HG03097 (cell line): ENCODE measurements at regions not wholly inside any gene's neighbourhood (a gene's known extent, or its start where the extent isn't known, plus 50 kb on each side); places are given as distances from the start of the nearest gene placed in this dataset.

Experiments used
- ATAC-seq: cut with Tn5 transposase; IDR thresholded peaks from one replicate; pipeline ENCODE4 v1.9.1; 2021; ENCODE audit not compliant: unreplicated experiment, low FRiP score

DNA sequence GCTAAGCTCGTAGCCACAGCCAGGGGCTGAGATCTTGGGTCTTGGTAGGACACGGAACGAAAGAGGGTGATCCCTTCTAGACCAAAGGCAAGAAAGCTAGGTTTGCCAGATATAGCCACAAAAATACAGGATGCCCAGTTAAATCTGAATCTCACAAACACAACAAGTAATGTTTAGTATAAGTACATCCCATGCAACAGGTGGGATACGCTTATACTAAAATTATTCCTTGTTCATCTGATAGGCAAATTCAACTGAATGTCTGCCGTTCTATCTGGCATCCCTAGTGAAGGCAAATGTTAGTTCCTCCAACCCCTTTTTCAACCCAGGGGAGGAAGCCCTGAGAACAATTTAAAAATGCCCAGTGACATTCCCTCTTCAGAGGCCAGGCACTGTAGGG lies 131.1 kb upstream of the MGMT start:
- no peak for ATAC-seq

DNA sequence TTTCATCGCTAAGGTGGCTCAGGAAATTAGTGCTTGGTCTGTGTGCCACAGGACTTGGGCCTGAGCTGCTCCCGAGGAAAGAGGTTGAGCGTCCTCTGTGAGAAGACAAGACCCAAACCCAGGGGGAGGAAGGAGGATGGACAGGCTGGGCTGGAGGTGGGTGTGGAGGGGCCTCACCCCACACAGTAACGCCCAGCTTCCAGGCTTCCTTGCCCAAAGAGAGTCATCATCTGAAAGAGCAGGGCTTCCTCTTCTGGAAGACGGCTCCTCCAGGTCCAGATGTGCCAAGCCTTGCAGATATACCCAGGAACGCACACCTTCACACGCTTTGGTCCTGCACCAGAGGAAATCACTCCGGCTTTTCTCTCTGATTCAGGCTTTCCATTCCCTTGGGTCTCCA lies 127.8 kb upstream of the MGMT start:
- no peak for ATAC-seq

DNA sequence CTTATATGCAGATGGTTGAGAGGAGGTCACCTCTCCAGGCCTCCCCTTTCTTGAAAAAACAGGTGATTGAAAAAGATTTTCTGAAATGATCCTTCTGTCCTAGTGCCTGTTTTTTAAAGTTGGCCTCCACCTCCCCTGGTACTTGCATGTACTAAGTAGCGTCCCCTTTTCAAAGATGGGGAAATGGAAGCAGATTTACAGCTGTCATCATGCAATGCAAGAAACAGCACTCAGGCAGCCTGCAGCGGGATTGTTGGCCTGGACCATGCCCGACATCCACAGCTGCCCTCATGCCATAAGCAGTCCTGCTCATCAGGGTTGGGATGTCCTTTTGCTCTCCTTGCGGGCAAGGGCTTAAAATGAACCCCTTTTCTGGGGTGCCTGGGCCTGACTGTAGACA lies 127.2 kb upstream of the MGMT start:
- no peak for ATAC-seq

DNA sequence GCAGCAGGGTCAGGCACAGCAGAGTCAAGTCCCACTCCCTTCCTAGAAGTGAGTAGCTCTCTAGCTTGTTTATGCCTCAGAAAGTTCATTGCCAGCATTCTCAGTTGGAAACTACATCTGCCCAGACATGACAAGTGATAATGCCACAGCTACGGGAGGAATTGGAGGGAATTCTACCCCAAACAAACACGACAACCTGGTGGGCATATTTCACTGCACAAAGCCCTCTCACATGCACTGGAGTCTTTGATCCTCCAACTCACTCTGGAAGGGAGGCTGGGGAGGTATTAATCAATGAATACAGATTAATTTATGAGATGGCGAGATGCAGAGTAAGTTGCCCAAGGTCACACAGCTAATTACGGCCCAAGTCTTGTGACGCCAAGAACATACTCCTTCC lies 126.0 kb upstream of the MGMT start:
- ATAC-seq = no peak

DNA sequence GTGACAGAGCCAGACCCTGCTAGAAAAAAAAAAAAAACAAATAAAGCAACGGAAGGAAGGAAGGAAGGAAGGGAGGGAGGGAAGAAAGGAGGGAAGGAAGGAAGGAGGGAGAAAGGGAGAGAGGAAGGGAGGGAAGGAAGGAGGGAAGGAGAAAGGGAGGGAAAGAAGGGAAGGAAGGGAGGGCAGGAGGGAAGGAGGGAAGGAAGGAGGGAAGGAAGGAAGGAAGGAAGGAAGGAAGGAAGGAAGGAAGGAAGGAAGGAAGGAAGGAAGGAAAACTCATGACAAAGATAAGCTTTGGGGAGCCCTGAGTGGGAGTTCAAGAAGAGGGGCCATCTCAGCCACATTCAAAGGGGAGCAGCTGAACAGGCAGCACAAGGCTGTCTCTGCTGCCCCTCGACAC lies 124.7 kb upstream of the MGMT start:
- no peak for ATAC-seq

DNA sequence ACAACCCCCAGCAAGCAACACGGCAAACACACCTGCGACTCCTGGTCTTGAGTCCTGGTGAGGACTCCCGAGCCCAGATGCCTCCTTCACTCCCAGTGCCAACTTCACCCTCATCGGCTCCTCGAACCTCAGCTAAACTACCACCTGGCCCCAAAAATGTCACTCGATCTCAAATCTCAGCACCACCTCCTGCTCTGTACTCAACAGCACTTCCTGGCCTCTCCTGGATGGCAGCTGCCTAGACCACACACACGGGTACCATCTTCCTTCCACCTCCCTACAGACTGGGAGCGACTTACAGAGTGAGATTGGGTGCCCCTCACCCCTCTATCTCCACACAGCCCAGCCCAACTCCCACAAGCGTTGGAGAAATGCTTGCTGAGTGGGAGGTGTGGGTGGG lies 123.9 kb upstream of the MGMT start:
- no peak for ATAC-seq

DNA sequence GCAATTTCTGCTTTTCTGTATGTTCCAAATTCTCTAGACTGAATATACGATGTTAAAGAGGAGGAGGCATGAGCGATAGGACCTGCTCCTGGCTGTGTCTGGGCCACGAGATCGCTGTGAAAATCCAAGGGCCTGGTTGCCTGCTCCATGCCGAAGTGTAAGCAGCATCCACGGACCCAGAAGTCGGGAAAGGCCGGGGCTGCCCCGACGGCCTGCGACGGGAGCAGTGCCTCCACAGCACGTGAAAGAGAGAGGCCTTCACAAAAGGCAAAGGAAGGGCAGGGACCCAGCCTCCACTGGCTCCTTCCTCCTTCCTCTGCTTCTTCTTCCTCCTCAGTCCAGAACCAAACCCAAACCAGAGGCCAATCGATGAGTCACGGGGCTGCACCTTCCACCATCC lies 122.9 kb upstream of the MGMT start:
- no peak for ATAC-seq

DNA sequence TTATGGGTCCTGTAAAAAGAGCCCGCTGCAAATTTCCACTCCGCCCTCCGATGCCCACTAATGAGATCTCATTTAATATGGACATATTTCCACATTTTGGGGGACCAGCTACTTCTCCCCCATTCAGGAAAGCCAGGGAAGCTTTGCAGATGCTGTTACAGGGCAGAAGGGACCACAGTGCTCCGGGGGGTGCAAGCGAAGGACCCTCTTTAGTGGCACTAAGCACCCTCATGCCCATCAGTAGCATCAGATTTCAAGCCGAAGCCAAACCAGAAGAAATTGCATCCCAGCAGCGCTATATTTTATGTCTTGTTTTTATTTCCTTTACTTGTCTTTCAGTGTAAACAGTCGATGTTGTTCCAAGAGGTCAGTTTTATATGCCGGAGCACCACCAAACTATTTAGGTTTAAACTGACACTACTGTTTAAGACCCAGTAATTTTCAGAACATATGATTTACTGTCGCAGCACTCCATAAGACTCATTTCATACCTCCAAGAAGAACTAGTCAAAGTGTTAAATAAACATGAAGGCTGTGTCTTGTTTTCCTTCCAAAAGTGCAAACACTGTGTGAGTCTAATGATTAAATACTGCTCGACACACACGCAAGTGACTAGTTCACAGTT lies 122.2 kb upstream of the MGMT start:
- no peak for ATAC-seq

DNA sequence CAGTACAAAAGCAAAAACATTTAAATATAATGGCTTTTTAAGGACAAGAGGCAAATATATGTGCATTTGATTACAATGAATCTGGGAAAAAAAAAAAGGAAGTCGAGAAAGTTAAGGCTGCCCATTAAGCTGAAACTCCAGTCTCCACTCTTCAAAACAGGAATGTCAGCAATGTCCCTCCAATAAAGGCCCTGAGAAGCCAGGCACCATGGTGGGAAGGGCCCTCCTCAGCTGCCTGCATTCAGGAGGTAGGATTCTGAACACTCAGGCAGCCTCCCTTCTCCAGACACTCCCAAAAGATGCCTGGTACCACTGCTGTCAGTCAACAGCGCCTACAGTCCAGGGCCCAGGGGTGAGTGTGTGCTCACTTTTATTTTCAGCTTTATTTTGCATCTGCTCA lies 121.3 kb upstream of the MGMT start:
- ATAC-seq = no peak

DNA sequence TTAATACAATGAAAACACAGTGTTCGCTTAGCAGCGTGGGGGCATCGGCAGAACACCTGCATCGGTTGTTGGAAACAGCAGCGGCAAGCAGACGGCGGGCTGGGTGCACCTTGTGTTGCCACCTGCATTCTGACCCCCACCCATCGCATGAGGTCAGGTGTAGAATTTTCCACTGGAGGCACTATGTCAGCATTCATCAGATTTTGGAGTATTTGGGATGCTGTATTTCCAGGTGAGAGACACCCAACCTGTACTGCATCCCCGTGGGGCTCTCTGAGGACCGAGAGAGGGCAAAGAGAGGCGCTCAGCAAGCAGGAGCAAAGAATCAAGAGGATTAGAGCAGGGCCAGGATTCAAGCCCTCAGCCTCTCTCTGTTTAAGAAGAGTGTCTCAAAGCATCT lies 116.4 kb upstream of the MGMT start:
- ATAC-seq = no peak

DNA sequence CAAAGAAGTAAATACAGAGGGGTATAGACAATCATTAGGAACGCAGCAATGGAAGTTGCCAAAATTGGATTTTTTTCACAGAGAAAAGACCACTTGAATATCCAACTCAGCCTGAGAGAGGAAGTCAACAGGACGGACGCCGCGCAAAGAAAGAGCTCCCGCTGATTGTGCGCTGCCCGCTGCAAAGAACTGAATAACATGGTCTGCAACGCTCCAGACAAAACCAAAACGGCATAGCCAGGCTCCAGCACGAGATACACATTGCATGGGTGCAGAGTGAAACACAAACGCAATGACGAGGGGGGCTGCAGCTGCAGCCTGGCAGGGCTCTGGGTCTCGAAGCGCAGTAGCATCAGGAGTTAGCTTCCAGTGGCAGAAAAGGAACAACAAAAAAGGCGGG lies 113.9 kb upstream of the MGMT start:
- no peak for ATAC-seq

DNA sequence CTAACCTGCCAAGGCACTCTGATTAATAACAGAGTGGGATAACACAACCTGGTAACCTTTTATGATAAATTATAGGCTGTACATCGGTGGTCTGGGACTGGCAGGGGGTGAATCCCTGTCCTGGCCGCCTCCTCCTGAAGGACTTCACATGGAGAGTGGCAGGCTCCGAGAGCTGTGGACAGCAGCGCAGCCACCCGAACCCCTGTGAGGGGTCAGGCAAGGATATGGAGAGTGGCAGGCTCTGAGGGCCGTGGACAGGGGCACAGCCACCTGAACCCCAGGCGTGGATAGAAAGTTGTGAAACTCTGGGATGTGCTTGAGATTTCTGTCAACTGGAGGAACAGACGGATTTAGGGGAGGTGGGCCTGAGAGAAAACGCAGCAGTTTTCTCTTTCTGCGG lies 107.0 kb upstream of the MGMT start:
- ATAC-seq = no peak

DNA sequence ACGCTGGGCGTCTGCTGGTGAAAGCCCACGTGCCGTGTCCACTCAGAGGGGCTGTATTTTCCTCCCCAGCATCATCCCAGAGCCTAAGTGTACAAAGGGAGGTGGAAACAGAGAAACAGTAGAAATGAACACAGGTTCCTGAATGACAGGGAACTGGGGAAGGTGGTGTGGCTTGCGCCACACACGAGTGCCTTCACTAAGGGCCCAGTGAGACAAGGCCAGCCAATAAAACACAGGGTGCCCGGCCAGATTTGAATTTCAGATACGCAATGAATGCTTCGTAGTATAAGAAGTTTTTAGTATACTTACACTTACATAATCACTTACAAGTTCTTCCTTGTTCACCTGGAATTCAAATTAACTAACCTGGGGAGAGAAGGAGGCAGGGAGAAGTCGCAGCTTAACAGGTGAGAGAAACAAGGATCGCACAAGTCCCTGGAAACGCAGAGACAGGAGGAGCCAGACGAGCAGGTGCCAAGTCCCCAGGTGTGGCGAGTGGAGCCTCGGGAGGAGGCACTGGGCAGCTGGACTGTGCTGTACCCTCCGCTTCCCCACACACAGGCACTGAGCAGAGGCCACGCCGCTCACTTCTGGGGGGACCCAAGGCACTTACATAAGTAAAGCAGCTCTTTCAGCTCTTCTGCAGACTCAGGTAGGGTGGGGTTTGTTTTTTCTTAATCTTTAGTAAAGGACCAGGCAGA lies 105.2 kb upstream of the MGMT start:
- ATAC-seq = no peak

DNA sequence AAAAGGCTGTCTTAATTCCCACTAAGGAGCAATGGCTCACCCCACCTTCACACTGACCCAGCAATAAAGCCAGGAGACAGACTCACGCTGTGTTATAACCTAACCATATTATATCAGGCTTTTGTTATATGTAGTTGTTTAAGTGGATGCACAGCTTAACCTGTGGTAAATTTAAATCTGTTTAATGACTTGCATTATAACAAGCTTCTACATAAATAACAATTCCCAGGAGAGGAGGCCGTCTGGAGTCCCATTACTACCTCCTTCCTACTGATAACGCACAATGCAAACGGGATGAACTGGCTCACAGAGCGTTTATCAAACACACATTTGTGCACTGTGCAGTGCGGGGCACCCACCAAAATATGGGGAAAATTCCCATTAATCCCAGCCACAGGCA lies 102.1 kb upstream of the MGMT start:
- no peak for ATAC-seq

DNA sequence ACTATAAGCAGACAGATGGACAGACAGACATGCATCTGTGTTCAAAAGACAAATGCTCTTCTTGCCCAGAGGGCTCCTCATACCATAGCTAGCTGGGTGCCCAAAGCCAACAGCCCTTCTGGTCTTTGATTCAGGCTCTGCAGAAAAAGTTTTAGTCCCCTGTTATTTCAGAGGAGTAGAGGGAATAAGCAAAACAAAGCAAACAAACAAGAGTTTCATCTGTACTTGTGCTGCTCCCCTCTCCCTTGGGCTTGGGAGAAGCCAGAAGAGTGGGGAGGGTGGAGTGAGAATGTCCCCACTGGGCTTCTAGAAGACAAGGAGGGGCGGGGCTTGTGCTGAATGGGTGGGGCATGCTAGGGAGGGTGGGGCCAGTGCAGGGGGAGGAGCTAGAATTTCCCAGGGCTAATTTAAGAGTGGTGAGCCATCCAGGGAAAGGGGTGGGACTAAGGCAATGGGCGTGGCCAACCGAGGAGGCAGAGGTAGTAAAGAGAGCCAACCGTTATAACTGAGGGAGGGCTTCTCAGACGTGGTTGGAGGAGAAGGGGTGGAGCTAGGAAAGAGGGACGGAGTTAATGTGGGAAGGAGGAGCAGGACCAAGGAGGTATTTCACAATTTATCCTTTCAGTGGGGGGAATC lies 101.2 kb upstream of the MGMT start:
- no peak for ATAC-seq

DNA sequence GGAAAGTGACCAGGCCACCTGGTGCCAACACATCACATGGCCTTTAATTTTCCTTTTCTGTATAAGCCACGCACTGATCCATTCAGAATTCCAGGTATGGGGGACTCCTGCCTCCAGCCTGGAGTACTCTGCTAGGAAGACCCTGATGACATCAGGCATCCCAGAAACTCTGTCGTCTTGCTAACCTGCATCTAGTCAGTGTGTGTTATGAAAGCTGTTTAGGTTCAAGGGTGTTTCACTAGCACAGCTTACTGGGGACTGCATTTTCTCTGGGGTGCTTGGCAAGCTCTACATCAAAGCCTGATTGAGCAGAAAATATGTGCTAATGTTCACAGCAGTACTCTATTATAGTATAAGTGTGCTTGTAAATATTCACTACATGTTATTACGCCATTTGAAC lies 100.6 kb upstream of the MGMT start:
- no peak for ATAC-seq

DNA sequence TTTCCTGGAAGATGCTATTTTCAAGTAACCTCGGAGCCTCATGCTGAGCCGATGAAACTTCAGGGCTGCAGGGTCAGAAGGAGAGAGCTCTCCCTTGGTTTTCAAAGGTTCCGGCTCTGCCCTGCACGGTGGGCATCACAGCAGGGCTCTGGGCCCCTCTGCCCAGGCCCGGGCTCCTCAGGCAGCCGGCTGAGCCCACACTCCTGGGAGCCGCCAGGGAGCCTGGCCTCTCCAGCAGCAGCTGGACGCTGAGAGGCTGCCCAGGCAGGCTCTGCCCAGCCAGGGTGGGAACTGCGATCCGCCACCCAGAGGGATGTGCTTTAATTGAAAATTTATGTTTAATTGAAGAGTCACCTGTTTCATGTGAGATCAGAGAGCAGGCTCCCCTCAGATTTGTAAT lies 97.5 kb upstream of the MGMT start:
- ATAC-seq = no peak

DNA sequence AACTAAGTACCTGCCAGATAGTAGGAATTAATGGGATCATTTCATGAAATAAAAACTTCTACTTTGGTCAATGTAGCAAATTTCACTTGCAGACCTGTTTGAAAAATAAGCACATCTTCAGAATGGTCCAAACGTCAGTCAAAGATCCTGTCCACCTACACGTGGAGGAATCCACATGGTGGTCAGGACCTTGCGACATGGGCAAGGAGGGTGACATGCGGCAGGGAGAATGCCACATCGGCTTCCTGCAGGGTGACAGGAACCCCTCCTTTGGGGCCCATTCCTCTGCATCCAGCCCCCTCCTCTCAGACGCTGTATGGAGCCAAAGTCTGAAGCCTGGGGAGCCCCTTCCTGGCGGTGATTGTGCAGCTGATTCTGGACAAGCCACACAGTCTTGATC lies 95.5 kb upstream of the MGMT start:
- no peak for ATAC-seq

DNA sequence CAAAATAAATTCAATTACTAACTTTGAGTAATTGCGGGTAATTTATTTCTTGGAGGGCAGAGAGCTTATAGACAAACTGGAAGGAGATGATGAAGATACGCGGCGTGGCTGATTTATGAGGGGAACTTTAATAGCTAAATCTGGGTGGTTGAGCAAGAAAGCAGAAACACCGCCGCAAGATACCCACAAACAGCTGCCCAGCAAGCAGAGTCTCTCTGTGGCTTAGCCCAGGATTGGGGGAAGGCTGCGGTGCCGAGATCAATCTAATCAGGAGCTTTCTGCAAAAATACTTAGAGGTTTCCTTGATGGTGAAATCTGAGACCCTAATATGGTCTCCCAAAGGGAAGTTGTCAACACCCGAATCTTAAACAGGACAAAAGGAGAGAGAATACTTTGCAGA lies 94.9 kb upstream of the MGMT start:
- ATAC-seq = no peak

DNA sequence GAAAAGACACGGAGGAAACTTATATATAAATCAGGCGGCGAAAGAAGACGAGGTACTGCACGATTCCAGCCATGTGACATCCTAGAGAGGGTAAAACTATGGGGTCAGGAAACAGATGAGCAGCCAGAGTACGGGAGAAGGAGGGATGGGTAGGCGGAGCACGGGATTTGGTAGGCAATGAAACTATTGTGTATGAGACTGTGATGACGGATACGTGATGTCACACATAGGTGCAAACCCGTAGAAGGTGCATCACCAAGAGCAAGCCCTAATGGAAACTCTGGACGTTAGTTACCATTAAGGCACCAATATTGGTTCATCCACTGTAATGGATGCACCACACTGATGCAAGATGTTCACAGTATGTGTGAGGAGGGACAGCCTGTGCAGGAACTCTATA lies 93.8 kb upstream of the MGMT start:
- no peak for ATAC-seq

DNA sequence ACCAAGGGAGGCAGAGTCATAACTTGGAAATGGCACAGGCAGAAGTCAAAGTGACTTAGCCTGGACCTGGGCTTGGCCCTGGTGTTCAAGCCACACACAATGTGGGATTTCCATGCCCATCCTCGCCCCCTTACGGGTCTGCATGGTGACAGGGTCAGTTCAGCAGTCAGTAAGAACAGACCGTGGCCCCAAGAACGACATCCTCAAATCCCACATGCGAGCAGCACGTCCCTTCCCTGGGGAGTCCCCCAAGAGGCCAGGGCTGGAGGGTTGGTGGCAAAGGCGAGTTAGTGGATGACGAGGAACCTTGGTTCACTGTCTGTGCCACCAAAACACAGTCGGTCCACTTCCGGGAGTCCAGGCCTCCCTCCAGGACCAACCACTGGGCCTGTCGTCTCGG lies 93.3 kb upstream of the MGMT start:
- no peak for ATAC-seq

DNA sequence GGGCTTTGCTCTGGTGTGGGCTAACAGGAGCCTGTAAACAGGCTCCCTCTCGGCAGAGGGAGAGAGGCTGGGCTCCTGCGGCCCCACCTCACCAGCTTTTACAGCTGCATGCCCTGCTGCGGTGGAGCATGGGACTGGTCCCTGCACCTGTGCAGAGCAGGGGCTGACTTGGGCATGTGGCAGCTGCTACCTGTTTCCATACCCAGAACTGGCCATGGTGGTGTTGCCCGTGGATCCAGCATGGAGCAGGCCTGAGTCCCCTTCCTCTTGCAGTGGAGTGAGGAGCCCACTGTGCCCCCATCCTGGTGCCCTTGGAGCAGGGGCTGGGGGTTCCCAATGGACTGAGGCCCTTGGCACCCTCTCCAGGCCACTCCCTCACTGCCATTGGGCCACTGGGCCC lies 91.9 kb upstream of the MGMT start:
- ATAC-seq = no peak
